Endodermal cell (in vitro differentiated cells): ENCODE measurements at regions not wholly inside any gene's neighbourhood (a gene's known extent, or its start where the extent isn't known, plus 50 kb on each side); places are given as distances from the start of the nearest gene placed in this dataset.

Experiments used
- DNase-seq: peaks from one replicate; pipeline ENCODE4 v3.0.0-alpha.2; 2017
- H3K27ac ChIP-seq: 2 replicates; pipeline ENCODE4 v1.5.1; 2013; ENCODE audit warnings: mild to moderate bottlenecking, low read depth, low read length, moderate library complexity
- H3K27me3 ChIP-seq: 2 replicates; pipeline ENCODE4 v1.6.1; 2013; ENCODE audit warnings: mild to moderate bottlenecking, low read length, moderate library complexity; ENCODE audit not compliant: insufficient read depth, control insufficient read depth, poor library complexity, severe bottlenecking
- H3K36me3 ChIP-seq: 2 replicates; pipeline ENCODE4 v1.7.0; 2013; ENCODE audit warnings: mild to moderate bottlenecking, low read length, moderate library complexity; ENCODE audit not compliant: control insufficient read depth, insufficient read depth
- H3K4me1 ChIP-seq: one replicate; pipeline ENCODE4 v1.7.0; 2013; ENCODE audit warnings: low read length; ENCODE audit not compliant: control insufficient read depth, insufficient read depth
- H3K4me3 ChIP-seq: 2 replicates; pipeline ENCODE4 v1.5.1; 2013; ENCODE audit warnings: mild to moderate bottlenecking, low read length, moderate library complexity
- H3K9ac ChIP-seq: 2 replicates; pipeline ENCODE4 v1.6.1; 2013; ENCODE audit warnings: mild to moderate bottlenecking, low read length, moderate library complexity; ENCODE audit not compliant: poor library complexity, severe bottlenecking; ENCODE audit errors: extremely low read depth
- H3K9me3 ChIP-seq: 2 replicates; pipeline ENCODE4 v1.6.1; 2013; ENCODE audit warnings: mild to moderate bottlenecking, low read length, moderate library complexity; ENCODE audit not compliant: control insufficient read depth
- H3K27ac Mint-ChIP-seq: 2 replicates; pipeline ENCODE4 v1.8.0; 2020; ENCODE audit warnings: mixed read lengths
- H3K27me3 Mint-ChIP-seq: 2 replicates; pipeline ENCODE4 v1.8.0; 2021; ENCODE audit warnings: mild to moderate bottlenecking, mixed read lengths; ENCODE audit not compliant: insufficient read depth
- H3K36me3 Mint-ChIP-seq: 2 replicates; pipeline ENCODE4 v1.8.0; 2020; ENCODE audit warnings: low read depth, mixed read lengths
- H3K4me1 Mint-ChIP-seq: 2 replicates; pipeline ENCODE4 v1.8.0; 2020; ENCODE audit warnings: mixed read lengths
- H3K4me3 Mint-ChIP-seq: 2 replicates; pipeline ENCODE4 v1.8.0; 2020; ENCODE audit warnings: mild to moderate bottlenecking, moderate library complexity, mixed read lengths
- H3K9me3 Mint-ChIP-seq: 2 replicates; pipeline ENCODE4 v1.8.0; 2020; ENCODE audit warnings: mild to moderate bottlenecking, mixed read lengths
- CTCF ChIP-seq: fragments of 200-600 bp; sonication (generic); conservative IDR thresholded peaks from 2 replicates; pipeline ENCODE4 v1.5.0; 2021; ENCODE audit warnings: antibody characterized with exemption, mild to moderate bottlenecking
- WGBS, 2 experiments: methylation state at CpG; one replicate each; pipeline versions ENCODE4 v1.1.5 to v1.1.7; 2013; ENCODE audit warnings: missing lambda C conversion rate in 2 of 2, mixed read lengths in 1 of 2; ENCODE audit not compliant: insufficient coverage in 1 of 2, insufficient read length in 1 of 2; 5-methylcytosine and 5-hydroxymethylcytosine counted together

DNA sequence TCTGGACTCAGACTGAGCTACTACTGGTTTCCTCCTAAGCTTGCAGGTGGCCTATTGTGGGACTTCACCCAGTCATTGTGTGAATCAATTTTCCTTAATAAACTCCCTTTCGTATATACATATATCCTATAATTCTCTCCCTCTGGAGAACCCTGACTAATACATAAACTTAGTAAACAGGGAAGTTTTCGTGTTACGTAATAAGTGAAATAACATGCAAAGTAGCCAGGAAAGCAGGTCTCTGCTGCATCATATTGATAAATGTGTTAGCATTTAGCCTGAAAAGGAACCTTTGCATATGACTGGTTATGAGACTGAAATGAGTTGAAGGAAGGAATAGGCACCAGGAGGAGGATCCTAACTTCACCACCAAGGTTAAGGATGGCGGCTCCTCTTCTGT is 527.2 kb upstream of the FAM98A start:
- no peak for DNase-seq
- no peak for TF ChIP-seq CTCF
- Histone ChIP-seq H3K9ac (no peak overlapping the region), H3K27me3 (no peaks in the 10 kb centered on the region), H3K4me1 (no peaks in the 10 kb centered on the region), H3K27ac (no peak overlapping the region), H3K36me3 (no peaks in the 10 kb centered on the region), H3K9me3 (peaks cover 8% of the 10 kb centered on the region), H3K4me3 (no peak overlapping the region)
- Mint-ChIP-seq H3K27ac (no peak overlapping the region), H3K36me3 (no peaks in the 10 kb centered on the region), H3K4me1 (no peaks in the 10 kb centered on the region), H3K9me3 (peaks cover 6% of the 10 kb centered on the region), H3K4me3 (no peak overlapping the region), H3K27me3 (no peaks in the 10 kb centered on the region)
- 92 to 94% methylated on average over 2 to 4 of the region's 4 CpGs for WGBS, 2 experiments

DNA sequence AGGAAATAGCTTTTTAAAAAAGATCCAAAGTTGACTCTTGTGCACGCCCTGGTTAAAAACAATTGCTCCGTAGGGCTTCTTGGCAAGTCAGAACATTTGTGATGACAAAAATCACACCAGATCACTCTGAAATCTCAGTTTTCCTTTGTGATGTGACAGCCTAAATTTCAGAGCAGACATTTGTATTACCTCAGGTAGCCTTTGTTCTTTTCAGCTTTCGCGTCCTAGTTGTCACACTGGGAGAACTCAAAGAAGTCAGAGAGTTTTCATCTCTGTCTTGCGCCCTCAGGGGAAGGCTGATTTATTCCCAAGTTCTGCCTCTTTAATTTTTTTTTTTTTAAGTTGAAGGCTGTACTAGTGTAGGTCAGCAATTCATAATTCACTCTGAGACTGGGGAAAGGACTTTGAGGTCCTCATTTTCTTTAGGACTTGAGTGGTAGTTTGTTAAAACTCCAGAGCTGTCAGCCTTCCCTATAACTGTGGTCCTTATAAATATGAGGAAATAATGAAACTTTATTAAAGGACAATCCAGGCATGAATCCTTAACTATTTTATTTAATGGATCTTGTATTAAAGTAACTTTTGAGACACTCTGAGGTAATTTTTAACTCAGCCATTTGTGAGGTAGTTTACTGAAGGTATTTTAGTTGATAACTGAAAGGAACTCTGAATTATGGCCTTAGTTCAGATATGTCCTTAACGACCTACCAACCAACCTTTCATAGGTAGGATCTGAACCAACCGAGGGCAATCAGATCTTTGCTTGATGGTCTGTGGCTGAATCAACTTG is 525.1 kb upstream of the FAM98A start:
- Mint-ChIP-seq H3K4me3 (no peak overlapping the region), H3K27ac (no peak overlapping the region), H3K36me3 (no peaks in the 10 kb centered on the region), H3K9me3 (peaks cover 6% of the 10 kb centered on the region), H3K27me3 (no peaks in the 10 kb centered on the region), H3K4me1 (no peaks in the 10 kb centered on the region)
- Histone ChIP-seq H3K9me3 (peaks cover 8% of the 10 kb centered on the region), H3K27ac (no peak overlapping the region), H3K36me3 (no peaks in the 10 kb centered on the region), H3K27me3 (no peaks in the 10 kb centered on the region), H3K4me3 (no peak overlapping the region), H3K9ac (no peak overlapping the region), H3K4me1 (no peaks in the 10 kb centered on the region)
- no peak for TF ChIP-seq CTCF
- WGBS, 2 experiments = 83 to 90% methylated on average over 6 to 7 of the region's 7 CpGs
- no peak for DNase-seq

- no peak overlapping the region for H3K9ac ChIP-seq
- H3K9me3 ChIP-seq = peaks cover 8% of the 10 kb centered on the region
- Mint-ChIP-seq H3K4me3 (no peak overlapping the region), H3K4me1 (no peaks in the 10 kb centered on the region), H3K27me3 (no peaks in the 10 kb centered on the region), H3K9me3 (peaks cover 2% of the 10 kb centered on the region), H3K27ac (no peak overlapping the region), H3K36me3 (no peaks in the 10 kb centered on the region)
- no peak overlapping the region for H3K4me3 ChIP-seq
- no peaks in the 10 kb centered on the region for H3K4me1 ChIP-seq
- H3K27me3 ChIP-seq = no peaks in the 10 kb centered on the region
- no peak overlapping the region for H3K27ac ChIP-seq
- 98 to 100% methylated on average over 2 to 3 of the region's 3 CpGs for WGBS, 2 experiments
- DNase-seq = no peak
- no peaks in the 10 kb centered on the region for H3K36me3 ChIP-seq
- TF ChIP-seq CTCF = no peak
Observed at GRCh38 chr2:34121076-34121475, 522.0 kb upstream of the FAM98A start.
